ENCODE measurements at regions not wholly inside any gene's neighbourhood (a gene's known extent, or its start where the extent isn't known, plus 50 kb on each side); places are given as distances from the start of the nearest gene placed in this dataset.
A peak's percentile ranks its signal among the peaks of the same experiment; 100 is the strongest.

DNA sequence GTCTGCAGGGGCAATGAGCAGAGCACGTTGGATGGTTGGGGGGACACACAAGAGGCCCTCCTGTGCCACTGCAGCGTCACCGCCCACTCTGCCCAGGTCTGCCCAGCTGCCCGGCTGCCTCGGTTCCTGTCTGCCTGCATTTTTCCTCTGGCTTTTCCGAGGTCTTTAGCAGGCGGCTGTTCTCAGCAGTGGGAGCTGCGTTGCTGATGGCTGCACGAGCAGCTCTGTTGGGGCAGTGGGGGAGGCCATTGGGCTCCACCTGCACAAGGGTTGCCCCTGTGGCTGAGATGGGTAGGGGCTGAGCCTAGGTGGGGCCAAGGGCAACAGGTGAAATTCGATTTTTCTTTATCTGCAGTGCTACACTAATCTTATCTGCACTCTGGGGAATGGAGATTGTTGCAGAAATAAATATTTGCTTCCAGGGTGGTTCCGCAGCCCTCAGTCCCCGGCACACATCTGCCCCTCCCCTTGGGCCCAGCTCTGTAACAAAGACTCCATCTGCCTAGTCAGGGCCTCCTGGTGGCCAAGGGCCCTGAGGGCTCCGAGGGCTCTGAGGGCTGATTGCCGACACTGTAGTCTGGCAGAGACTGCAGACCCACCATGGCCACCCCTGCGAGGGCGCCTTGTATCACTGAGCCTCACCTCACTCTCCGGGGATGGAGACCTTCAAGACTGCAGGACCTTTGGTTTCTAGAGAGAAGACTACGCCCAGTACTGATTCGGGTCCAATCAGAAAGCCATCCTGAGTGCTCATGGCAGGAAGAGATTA lies 141.7 kb upstream of the SHH start:
- ATAC-seq: peak; percentile 79
- peak; percentile 80 for FAIRE-seq
- intact Hi-C loops (cut with micrococcal nuclease; ENCODE audit: unreplicated experiment): loop anchor here (1.0 kb wide), 2 partner anchors 18 to 139 kb away; no protein-coding TSS in a partner anchor
- BruUV-seq (replicated peaks): no TSS peak
- H3K9ac ChIP-seq (ENCODE audit: insufficient read depth, low read depth, low read length): peak overlapping the region; percentile 19; the same call in 1 of the 2 replicates
- H3K9me3 ChIP-seq (ENCODE audit: low read length): no peaks in the 10 kb centered on the region
- DNase-seq (ENCODE audit: low spot score): peak; percentile 78
- H3K79me2 ChIP-seq (ENCODE audit: insufficient read depth, low read length): peaks cover 2% of the 10 kb centered on the region
- H3K4me3 ChIP-seq (replicated peaks in 1 of 3; ENCODE audit: insufficient read depth in 1 of 3, low read depth in 2 of 3, low read length in 3 of 3): peak overlapping the region in 1 of 3 experiments; percentile 27; a peak in 1 of 6 replicates
- ChIA-PET CTCF (ENCODE audit: low intra/inter-chr PET ratio, low total read pairs) (no interaction called here), POLR2A (interaction anchor here (1.3 to 7.0 kb wide), 3 partner anchors 9 to 660 kb away, joined by 4 to 121 read pairs (median 5); no protein-coding TSS in a partner anchor)
- peaks cover 48% of the 10 kb centered on the region for H3K4me1 ChIP-seq (ENCODE audit: insufficient read depth, low read length)
- no peaks in the 10 kb centered on the region for H3K27me3 ChIP-seq (ENCODE audit: control insufficient read depth in 1 of 2, insufficient read depth in 2 of 2, low read length in 2 of 2)
- H3K27ac ChIP-seq (ENCODE audit: extremely low read length, insufficient read depth, low read length): peak overlapping the region; percentile 39
- in situ Hi-C loops (cut with HindIII; ENCODE audit: extremely low pct_ligation_motif_present, low pct_unique_long_range_greater_than_20kb): no loop called here
- H3K36me3 ChIP-seq (replicated peaks in 1 of 2; ENCODE audit: control insufficient read depth in 1 of 2, insufficient read depth in 2 of 2, low read length in 2 of 2): no peaks in the 10 kb centered on the region
- no peak overlapping the region for H2AFZ ChIP-seq (ENCODE audit: low read length)
- 35% methylated on average over 10 of the region's 19 CpGs for WGBS (ENCODE audit: low lambda C conversion rate)
- no peaks in the 10 kb centered on the region for H4K20me1 ChIP-seq (ENCODE audit: insufficient read depth, low read length)
- peak overlapping the region; percentile 48 for H3K4me2 ChIP-seq (ENCODE audit: low read depth, low read length)
- TF ChIP-seq ELK4 (CRISPR knock-in tag; IDR thresholded peaks at IDR 0.05; ENCODE audit: borderline replicate concordance) (no peak), SIN3B (IDR thresholded peaks at IDR 0.05; ENCODE audit: low read length) (no peak), FOXK2 (IDR thresholded peaks at IDR 0.05) (no peak), SSRP1 (CRISPR knock-in tag; IDR thresholded peaks at IDR 0.05) (no peak), HCFC1 (IDR thresholded peaks at IDR 0.05; ENCODE audit: low read depth, low read length) (no peak), HMGA1 (CRISPR knock-in tag; conservative IDR thresholded peaks at IDR 0.05) (no peak), ZNF773 (CRISPR knock-in tag; IDR thresholded peaks at IDR 0.05; ENCODE audit: borderline replicate concordance) (no peak), ATF7 (IDR thresholded peaks at IDR 0.05) (no peak), ATF7 (CRISPR knock-in tag; IDR thresholded peaks at IDR 0.05) (no peak), REPIN1 (CRISPR knock-in tag; IDR thresholded peaks at IDR 0.05; ENCODE audit: borderline replicate concordance, low read depth) (peak; percentile 83), NFKB2 (CRISPR knock-in tag; IDR thresholded peaks at IDR 0.05; ENCODE audit: borderline replicate concordance) (no peak; the same call in 1 of the 2 replicates), AKAP8 (CRISPR knock-in tag; IDR thresholded peaks at IDR 0.05) (0 out of 2 replicates have a peak, but pooled peaks have one; percentile 25), TRIM22 (IDR thresholded peaks at IDR 0.05) (no peak), ZNF224 (CRISPR knock-in tag; IDR thresholded peaks at IDR 0.05) (no peak), KLF16 (CRISPR knock-in tag; IDR thresholded peaks at IDR 0.05) (no peak), POLR2AphosphoS2 (IDR thresholded peaks at IDR 0.05; ENCODE audit: low read depth, low read length) (no peak), CREM (IDR thresholded peaks at IDR 0.05) (peak; percentile 36; the same call in 1 of the 2 replicates), CREM (CRISPR knock-in tag; IDR thresholded peaks at IDR 0.05) (no peak), ZNF34 (CRISPR knock-in tag; IDR thresholded peaks at IDR 0.05; ENCODE audit: borderline replicate concordance) (no peak), ZNF326 (CRISPR knock-in tag; IDR thresholded peaks at IDR 0.05; ENCODE audit: borderline replicate concordance) (no peak), ZMYM3 (CRISPR knock-in tag; IDR thresholded peaks at IDR 0.05) (peak; percentile 42; the same call in 1 of the 2 replicates), ZNF772 (CRISPR knock-in tag; IDR thresholded peaks at IDR 0.05) (no peak), RBM22 (optimal IDR thresholded peaks at IDR 0.05; ENCODE audit: low read length) (peak; percentile 29), PHF8 (CRISPR knock-in tag; IDR thresholded peaks at IDR 0.05) (0 out of 2 replicates have a peak, but pooled peaks have one; percentile 33), MAFK (conservative IDR thresholded peaks at IDR 0.05 in 1 of 2, IDR thresholded peaks at IDR 0.05 in 1 of 2; ENCODE audit: low read length in 2 of 2) (no peak)
- TF ChIP-seq, protein P1, sequence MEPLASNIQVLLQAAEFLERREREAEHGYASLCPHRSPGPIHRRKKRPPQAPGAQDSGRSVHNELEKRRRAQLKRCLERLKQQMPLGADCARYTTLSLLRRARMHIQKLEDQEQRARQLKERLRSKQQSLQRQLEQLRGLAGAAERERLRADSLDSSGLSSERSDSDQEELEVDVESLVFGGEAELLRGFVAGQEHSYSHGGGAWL (CRISPR knock-in tag; IDR thresholded peaks at IDR 0.05): no peak

All from HepG2 (cell line).